H1 (cell line): ENCODE measurements at regions not wholly inside any gene's neighbourhood (a gene's known extent, or its start where the extent isn't known, plus 50 kb on each side); places are given as distances from the start of the nearest gene placed in this dataset.

ENCODE experiments used
- CBX5 ChIP-seq: fragments of 300-800, 300-1000 bp; sonication (generic); IDR thresholded peaks from 2 replicates; pipeline ENCODE4 v1.7.1; 2016; ENCODE audit warnings: antibody characterized with exemption, low read length, low read depth
- CTBP2 ChIP-seq: IDR thresholded peaks from 2 replicates; pipeline ENCODE4 v1.7.0; 2011; ENCODE audit warnings: borderline replicate concordance, mild to moderate bottlenecking, moderate library complexity, mixed read lengths, low read length; ENCODE audit not compliant: insufficient read depth, insufficient read length
- CTCF ChIP-seq, 3 experiments: IDR thresholded peaks; 1 replicate in 2 of 3; 2 replicates in 1 of 3; pipeline versions ENCODE4 v1.5.1 to v1.6.1; 2011; ENCODE audit warnings: low read length in 3 of 3, mild to moderate bottlenecking in 3 of 3, inconsistent platforms in 2 of 3, low read depth in 1 of 3, moderate library complexity in 1 of 3; ENCODE audit not compliant: insufficient read depth in 1 of 3; ENCODE audit errors: control extremely low read depth in 1 of 3
- KDM5A ChIP-seq: fragments of 200-600 bp; IDR thresholded peaks from 2 replicates; pipeline ENCODE4 v1.7.1; 2012; ENCODE audit warnings: mild to moderate bottlenecking, low read length, inconsistent platforms, mixed read lengths
- RAD21 ChIP-seq, 2 experiments: IDR thresholded peaks in 1 of 2; conservative IDR thresholded peaks in 1 of 2; 2 replicates each; pipeline ENCODE4 v1.6.1; 2011; ENCODE audit warnings: low read depth in 2 of 2, low read length in 2 of 2, improper control_type of control experiment in 1 of 2, inconsistent platforms in 1 of 2, mild to moderate bottlenecking in 1 of 2, moderate library complexity in 1 of 2
- SRF ChIP-seq: IDR thresholded peaks from 2 replicates; pipeline ENCODE4 v1.6.1; 2011; ENCODE audit warnings: mild to moderate bottlenecking, low read depth, low read length, moderate library complexity
- TF ChIP-seq, protein P1 (sequence below): fragments of 300-600 bp; sonication (generic); IDR thresholded peaks from 2 replicates; pipeline ENCODE4 v1.7.1; 2012; ENCODE audit warnings: low read length, moderate library complexity, mild to moderate bottlenecking, inconsistent platforms; ENCODE audit not compliant: insufficient replicate concordance
- TF ChIP-seq, protein P2 (sequence below): IDR thresholded peaks from 2 replicates; pipeline ENCODE4 v1.6.1; 2011; ENCODE audit warnings: low read length, improper control_type of control experiment

- TF ChIP-seq, protein P1, sequence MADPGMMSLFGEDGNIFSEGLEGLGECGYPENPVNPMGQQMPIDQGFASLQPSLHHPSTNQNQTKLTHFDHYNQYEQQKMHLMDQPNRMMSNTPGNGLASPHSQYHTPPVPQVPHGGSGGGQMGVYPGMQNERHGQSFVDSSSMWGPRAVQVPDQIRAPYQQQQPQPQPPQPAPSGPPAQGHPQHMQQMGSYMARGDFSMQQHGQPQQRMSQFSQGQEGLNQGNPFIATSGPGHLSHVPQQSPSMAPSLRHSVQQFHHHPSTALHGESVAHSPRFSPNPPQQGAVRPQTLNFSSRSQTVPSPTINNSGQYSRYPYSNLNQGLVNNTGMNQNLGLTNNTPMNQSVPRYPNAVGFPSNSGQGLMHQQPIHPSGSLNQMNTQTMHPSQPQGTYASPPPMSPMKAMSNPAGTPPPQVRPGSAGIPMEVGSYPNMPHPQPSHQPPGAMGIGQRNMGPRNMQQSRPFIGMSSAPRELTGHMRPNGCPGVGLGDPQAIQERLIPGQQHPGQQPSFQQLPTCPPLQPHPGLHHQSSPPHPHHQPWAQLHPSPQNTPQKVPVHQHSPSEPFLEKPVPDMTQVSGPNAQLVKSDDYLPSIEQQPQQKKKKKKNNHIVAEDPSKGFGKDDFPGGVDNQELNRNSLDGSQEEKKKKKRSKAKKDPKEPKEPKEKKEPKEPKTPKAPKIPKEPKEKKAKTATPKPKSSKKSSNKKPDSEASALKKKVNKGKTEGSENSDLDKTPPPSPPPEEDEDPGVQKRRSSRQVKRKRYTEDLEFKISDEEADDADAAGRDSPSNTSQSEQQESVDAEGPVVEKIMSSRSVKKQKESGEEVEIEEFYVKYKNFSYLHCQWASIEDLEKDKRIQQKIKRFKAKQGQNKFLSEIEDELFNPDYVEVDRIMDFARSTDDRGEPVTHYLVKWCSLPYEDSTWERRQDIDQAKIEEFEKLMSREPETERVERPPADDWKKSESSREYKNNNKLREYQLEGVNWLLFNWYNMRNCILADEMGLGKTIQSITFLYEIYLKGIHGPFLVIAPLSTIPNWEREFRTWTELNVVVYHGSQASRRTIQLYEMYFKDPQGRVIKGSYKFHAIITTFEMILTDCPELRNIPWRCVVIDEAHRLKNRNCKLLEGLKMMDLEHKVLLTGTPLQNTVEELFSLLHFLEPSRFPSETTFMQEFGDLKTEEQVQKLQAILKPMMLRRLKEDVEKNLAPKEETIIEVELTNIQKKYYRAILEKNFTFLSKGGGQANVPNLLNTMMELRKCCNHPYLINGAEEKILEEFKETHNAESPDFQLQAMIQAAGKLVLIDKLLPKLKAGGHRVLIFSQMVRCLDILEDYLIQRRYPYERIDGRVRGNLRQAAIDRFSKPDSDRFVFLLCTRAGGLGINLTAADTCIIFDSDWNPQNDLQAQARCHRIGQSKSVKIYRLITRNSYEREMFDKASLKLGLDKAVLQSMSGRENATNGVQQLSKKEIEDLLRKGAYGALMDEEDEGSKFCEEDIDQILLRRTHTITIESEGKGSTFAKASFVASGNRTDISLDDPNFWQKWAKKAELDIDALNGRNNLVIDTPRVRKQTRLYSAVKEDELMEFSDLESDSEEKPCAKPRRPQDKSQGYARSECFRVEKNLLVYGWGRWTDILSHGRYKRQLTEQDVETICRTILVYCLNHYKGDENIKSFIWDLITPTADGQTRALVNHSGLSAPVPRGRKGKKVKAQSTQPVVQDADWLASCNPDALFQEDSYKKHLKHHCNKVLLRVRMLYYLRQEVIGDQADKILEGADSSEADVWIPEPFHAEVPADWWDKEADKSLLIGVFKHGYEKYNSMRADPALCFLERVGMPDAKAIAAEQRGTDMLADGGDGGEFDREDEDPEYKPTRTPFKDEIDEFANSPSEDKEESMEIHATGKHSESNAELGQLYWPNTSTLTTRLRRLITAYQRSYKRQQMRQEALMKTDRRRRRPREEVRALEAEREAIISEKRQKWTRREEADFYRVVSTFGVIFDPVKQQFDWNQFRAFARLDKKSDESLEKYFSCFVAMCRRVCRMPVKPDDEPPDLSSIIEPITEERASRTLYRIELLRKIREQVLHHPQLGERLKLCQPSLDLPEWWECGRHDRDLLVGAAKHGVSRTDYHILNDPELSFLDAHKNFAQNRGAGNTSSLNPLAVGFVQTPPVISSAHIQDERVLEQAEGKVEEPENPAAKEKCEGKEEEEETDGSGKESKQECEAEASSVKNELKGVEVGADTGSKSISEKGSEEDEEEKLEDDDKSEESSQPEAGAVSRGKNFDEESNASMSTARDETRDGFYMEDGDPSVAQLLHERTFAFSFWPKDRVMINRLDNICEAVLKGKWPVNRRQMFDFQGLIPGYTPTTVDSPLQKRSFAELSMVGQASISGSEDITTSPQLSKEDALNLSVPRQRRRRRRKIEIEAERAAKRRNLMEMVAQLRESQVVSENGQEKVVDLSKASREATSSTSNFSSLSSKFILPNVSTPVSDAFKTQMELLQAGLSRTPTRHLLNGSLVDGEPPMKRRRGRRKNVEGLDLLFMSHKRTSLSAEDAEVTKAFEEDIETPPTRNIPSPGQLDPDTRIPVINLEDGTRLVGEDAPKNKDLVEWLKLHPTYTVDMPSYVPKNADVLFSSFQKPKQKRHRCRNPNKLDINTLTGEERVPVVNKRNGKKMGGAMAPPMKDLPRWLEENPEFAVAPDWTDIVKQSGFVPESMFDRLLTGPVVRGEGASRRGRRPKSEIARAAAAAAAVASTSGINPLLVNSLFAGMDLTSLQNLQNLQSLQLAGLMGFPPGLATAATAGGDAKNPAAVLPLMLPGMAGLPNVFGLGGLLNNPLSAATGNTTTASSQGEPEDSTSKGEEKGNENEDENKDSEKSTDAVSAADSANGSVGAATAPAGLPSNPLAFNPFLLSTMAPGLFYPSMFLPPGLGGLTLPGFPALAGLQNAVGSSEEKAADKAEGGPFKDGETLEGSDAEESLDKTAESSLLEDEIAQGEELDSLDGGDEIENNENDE, result no peak
- TF ChIP-seq CTBP2, result no peak
- TF ChIP-seq KDM5A, result no peak
- TF ChIP-seq CBX5, result no peak
- TF ChIP-seq, protein P2, sequence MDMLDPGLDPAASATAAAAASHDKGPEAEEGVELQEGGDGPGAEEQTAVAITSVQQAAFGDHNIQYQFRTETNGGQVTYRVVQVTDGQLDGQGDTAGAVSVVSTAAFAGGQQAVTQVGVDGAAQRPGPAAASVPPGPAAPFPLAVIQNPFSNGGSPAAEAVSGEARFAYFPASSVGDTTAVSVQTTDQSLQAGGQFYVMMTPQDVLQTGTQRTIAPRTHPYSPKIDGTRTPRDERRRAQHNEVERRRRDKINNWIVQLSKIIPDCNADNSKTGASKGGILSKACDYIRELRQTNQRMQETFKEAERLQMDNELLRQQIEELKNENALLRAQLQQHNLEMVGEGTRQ, result no peak
- no peak for TF ChIP-seq SRF
- TF ChIP-seq RAD21 (IDR thresholded peaks at IDR 0.05 in 1 of 2, conservative IDR thresholded peaks at IDR 0.05 in 1 of 2; ENCODE audit: low read depth in 2 of 2, low read length in 2 of 2), result no peak
- TF ChIP-seq CTCF (IDR thresholded peaks at IDR 0.05; ENCODE audit: control extremely low read depth in 1 of 3, insufficient read depth in 1 of 3, low read depth in 1 of 3, low read length in 3 of 3), result no peak
Measured at GRCh38 chr1:199264283-199264682, 625.4 kb downstream of the PTPRC start (continued).
